Keratinocyte (primary cell): ENCODE measurements at regions not wholly inside any gene's neighbourhood (a gene's known extent, or its start where the extent isn't known, plus 50 kb on each side); places are given as distances from the start of the nearest gene placed in this dataset.

ENCODE experiments used
- DNase-seq: peaks from one replicate; pipeline ENCODE4 v3.0.0-alpha.2; 2011; ENCODE audit warnings: low read depth, missing footprints, low spot score
- FAIRE-seq: peaks from 2 replicates; lab custom pipeline; 2011; peaks lifted over from hg19 to GRCh38; lab: Jason Lieb, UNC
- H2AFZ ChIP-seq: 2 replicates; pipeline ENCODE4 v1.6.0; 2012; ENCODE audit warnings: low read length, control low read depth, inconsistent platforms; ENCODE audit not compliant: control insufficient read depth
- H3K27ac ChIP-seq: 2 replicates; pipeline ENCODE4 v1.5.1; 2011; ENCODE audit warnings: low read length; ENCODE audit not compliant: control insufficient read depth, insufficient read depth
- H3K27me3 ChIP-seq: 3 replicates; pipeline ENCODE4 v1.6.0; 2011; ENCODE audit warnings: low read length; ENCODE audit not compliant: control insufficient read depth, insufficient read depth; ENCODE audit errors: extremely low read depth
- H3K36me3 ChIP-seq, 2 experiments: 2 replicates in 1 of 2; 3 replicates in 1 of 2; pipeline ENCODE4 v1.5.1; 2011; ENCODE audit warnings: low read length in 2 of 2, mild to moderate bottlenecking in 1 of 2; ENCODE audit not compliant: control insufficient read depth in 2 of 2, insufficient read depth in 2 of 2; ENCODE audit errors: extremely low read depth in 1 of 2
- H3K4me1 ChIP-seq: 3 replicates; pipeline ENCODE4 v1.5.1; 2011; ENCODE audit warnings: low read length; ENCODE audit not compliant: control insufficient read depth, insufficient read depth; ENCODE audit errors: extremely low read depth
- H3K4me2 ChIP-seq: 3 replicates; pipeline ENCODE4 v1.6.0; 2011; ENCODE audit warnings: low read depth, low read length; ENCODE audit not compliant: control insufficient read depth, insufficient read depth; ENCODE audit errors: extremely low read depth
- H3K4me3 ChIP-seq, 3 experiments: fragments of 200-600 bp in 1 of 3; sonication (generic) in 1 of 3; 2 replicates in 2 of 3; 3 replicates in 1 of 3; pipeline ENCODE4 v1.5.1; 2011 to 2016; ENCODE audit warnings: low read length in 3 of 3, mild to moderate bottlenecking in 3 of 3, control low read depth in 2 of 3, inconsistent platforms in 1 of 3, low read depth in 1 of 3, mixed read lengths in 1 of 3, mixed run types in 1 of 3, moderate library complexity in 1 of 3; ENCODE audit not compliant: control insufficient read depth in 2 of 3, insufficient read depth in 2 of 3; ENCODE audit errors: extremely low read depth in 1 of 3
- H3K79me2 ChIP-seq: 2 replicates; pipeline ENCODE4 v1.6.0; 2012; ENCODE audit warnings: low read length; ENCODE audit not compliant: control insufficient read depth, insufficient read depth
- H3K9ac ChIP-seq: 3 replicates; pipeline ENCODE4 v1.6.0; 2011; ENCODE audit warnings: low read length; ENCODE audit not compliant: control insufficient read depth, insufficient read depth; ENCODE audit errors: extremely low read depth
- H3K9me1 ChIP-seq: 3 replicates; pipeline ENCODE4 v1.6.0; 2011; ENCODE audit warnings: low read length; ENCODE audit not compliant: control insufficient read depth, insufficient read depth; ENCODE audit errors: extremely low read depth
- H3K9me3 ChIP-seq: 2 replicates; pipeline ENCODE4 v1.5.1; 2012; ENCODE audit warnings: low read depth, low read length; ENCODE audit not compliant: control insufficient read depth
- H4K20me1 ChIP-seq: 3 replicates; pipeline ENCODE4 v1.6.0; 2011; ENCODE audit warnings: low read length; ENCODE audit not compliant: control insufficient read depth, insufficient read depth; ENCODE audit errors: extremely low read depth
- CTCF ChIP-seq, 3 experiments: IDR thresholded peaks in 1 of 3; conservative IDR thresholded peaks in 1 of 3; optimal IDR thresholded peaks in 1 of 3; 2 replicates in 2 of 3; 3 replicates in 1 of 3; pipeline versions ENCODE3 to v1.5.1; 2011; ENCODE audit warnings: low read length in 3 of 3, mild to moderate bottlenecking in 3 of 3, moderate library complexity in 2 of 3, control low read depth in 1 of 3, inconsistent platforms in 1 of 3; ENCODE audit not compliant: insufficient read depth in 2 of 3; ENCODE audit errors: extremely low read depth in 1 of 3
- EZH2 ChIP-seq: IDR thresholded peaks from one replicate; pipeline ENCODE4 v1.6.1; 2012; ENCODE audit warnings: inconsistent platforms, mild to moderate bottlenecking, low read length, moderate library complexity
- dilution Hi-C: fragments of 300-500 bp; cut with MboI; formaldehyde crosslinking; loops from one replicate; pipeline ENCODE4 v1.7.0; 2020; ENCODE audit warnings: low sequenced_read_pairs; ENCODE audit not compliant: extremely low pct_ligation_motif_present

- DNase-seq (no peak), FAIRE-seq (peak; percentile 41)
- H3K4me2 ChIP-seq, result no peak overlapping the region
- no peaks in the 10 kb centered on the region for H3K79me2 ChIP-seq
- H3K9me3 ChIP-seq, result peaks cover 18% of the 10 kb centered on the region
- H4K20me1 ChIP-seq, result no peaks in the 10 kb centered on the region
- dilution Hi-C loops, result no loop called here
- H3K27ac ChIP-seq, result no peak overlapping the region
- H3K36me3 ChIP-seq, result no peaks in the 10 kb centered on the region
- H3K4me3 ChIP-seq, result no peak overlapping the region
- TF ChIP-seq CTCF (optimal IDR thresholded peaks at IDR 0.05 in 1 of 3, IDR thresholded peaks at IDR 0.05 in 1 of 3, conservative IDR thresholded peaks at IDR 0.05 in 1 of 3; ENCODE audit: extremely low read depth in 1 of 3, insufficient read depth in 2 of 3, low read length in 3 of 3) (no peak), EZH2 (no peak)
- peaks cover 3% of the 10 kb centered on the region for H3K4me1 ChIP-seq
- H3K27me3 ChIP-seq, result no peaks in the 10 kb centered on the region
- H3K9ac ChIP-seq, result no peak overlapping the region
- H2AFZ ChIP-seq, result no peak overlapping the region
- H3K9me1 ChIP-seq, result no peaks in the 10 kb centered on the region
Measured at GRCh38 chr16:65771707-65772106, 594.8 kb upstream of the CDH5 start.

GRCh38 chr16:65770752-65771151, 595.7 kb upstream of the CDH5 start:
- H3K9ac ChIP-seq, result no peak overlapping the region
- peak; percentile 19 for DNase-seq
- H2AFZ ChIP-seq, result no peak overlapping the region
- peaks cover 3% of the 10 kb centered on the region for H3K4me1 ChIP-seq
- H4K20me1 ChIP-seq, result no peaks in the 10 kb centered on the region
- no peak overlapping the region for H3K27ac ChIP-seq
- peaks cover 18% of the 10 kb centered on the region for H3K9me3 ChIP-seq
- H3K79me2 ChIP-seq, result no peaks in the 10 kb centered on the region
- no peak for TF ChIP-seq CTCF (optimal IDR thresholded peaks at IDR 0.05 in 1 of 3, IDR thresholded peaks at IDR 0.05 in 1 of 3, conservative IDR thresholded peaks at IDR 0.05 in 1 of 3; ENCODE audit: extremely low read depth in 1 of 3, insufficient read depth in 2 of 3, low read length in 3 of 3)
- TF ChIP-seq EZH2, result no peak
- H3K4me3 ChIP-seq, result no peak overlapping the region
- dilution Hi-C loops, result no loop called here
- no peaks in the 10 kb centered on the region for H3K27me3 ChIP-seq
- H3K4me2 ChIP-seq, result no peak overlapping the region
- FAIRE-seq, result no peak
- H3K36me3 ChIP-seq, result no peaks in the 10 kb centered on the region
- H3K9me1 ChIP-seq, result no peaks in the 10 kb centered on the region
